ENCODE measurements at regions not wholly inside any gene's neighbourhood (a gene's known extent, or its start where the extent isn't known, plus 50 kb on each side); places are given as distances from the start of the nearest gene placed in this dataset.

DNA sequence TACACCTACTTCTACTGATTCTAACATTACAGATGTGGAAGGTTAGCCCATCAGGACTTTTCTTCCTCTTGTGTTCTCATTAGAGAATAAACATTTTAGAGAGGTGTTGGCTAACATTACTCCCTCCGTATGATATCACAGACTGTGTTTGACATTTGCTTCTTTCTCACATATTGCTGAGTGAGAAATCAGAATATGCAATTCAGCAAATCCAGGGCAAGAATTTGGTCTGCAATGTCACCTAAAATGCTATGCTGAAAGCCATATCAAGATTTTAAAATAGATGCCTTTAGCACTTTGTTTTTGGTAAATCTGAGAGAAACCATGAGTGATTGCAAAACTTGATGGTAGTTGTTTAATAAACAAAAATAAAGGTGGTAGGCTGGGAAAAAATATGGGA, 319.1 kb downstream of the C4orf33 start:
- no peak for DNase-seq (ENCODE audit: low spot score)

DNA sequence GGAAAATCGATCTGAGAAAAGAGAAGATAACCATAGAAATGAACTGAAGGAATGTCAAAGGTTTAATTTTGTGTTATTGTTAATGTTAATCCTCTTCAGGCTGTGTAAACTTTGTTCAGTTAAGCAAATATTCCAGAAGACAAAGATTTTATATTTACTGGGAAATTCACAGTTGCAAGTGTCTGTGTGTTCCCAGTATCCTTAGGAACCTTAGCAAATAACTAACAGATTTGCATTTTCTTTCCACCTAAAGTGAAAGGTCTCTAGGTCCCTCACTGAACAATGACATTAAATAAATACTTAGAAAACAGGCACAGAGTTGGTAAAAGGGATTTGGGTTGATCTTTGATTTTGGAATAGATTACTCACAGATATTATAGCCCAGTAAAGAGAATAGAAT, 324.7 kb downstream of the C4orf33 start:
- no peak for DNase-seq (ENCODE audit: low spot score)

DNA sequence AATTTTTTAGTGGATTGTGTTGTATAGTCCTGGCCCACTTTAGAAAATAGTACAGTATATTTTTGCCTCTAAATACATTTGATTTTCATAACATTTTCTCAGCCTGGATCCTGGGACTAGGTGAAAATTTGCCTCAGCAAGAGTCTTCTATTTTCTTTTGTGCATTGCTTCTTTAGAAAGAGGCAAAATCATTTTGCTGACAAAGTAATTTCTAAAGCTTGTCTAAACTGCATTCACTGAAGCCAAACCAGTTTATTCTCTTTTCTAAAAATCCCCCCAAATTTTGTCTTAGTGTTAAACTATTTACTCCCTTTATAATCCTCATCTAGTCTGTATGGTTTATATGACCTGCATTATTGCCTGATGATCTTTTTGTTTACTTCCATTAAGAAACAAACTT, 326.3 kb downstream of the C4orf33 start:
- DNase-seq (ENCODE audit: low spot score), result no peak

DNA sequence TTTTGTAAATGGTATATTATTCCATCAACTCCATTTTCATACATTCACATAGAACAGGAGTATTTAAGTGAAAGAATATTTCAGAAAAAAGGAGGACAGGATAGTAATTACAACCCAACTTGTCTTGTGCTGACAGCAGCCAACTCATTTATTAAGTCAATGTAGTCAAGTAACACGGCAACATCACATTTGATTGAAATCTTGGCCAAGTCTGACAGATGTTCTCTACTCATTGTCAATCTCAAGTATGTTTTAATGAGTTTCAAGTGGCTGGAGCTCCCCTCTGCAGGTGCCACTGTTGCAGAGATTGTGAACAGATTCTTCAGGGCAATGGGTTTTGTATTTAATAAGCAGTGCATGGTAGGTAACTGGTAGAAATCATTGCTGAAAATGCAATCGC, 332.5 kb downstream of the C4orf33 start:
- DNase-seq (ENCODE audit: low spot score), result no peak

DNA sequence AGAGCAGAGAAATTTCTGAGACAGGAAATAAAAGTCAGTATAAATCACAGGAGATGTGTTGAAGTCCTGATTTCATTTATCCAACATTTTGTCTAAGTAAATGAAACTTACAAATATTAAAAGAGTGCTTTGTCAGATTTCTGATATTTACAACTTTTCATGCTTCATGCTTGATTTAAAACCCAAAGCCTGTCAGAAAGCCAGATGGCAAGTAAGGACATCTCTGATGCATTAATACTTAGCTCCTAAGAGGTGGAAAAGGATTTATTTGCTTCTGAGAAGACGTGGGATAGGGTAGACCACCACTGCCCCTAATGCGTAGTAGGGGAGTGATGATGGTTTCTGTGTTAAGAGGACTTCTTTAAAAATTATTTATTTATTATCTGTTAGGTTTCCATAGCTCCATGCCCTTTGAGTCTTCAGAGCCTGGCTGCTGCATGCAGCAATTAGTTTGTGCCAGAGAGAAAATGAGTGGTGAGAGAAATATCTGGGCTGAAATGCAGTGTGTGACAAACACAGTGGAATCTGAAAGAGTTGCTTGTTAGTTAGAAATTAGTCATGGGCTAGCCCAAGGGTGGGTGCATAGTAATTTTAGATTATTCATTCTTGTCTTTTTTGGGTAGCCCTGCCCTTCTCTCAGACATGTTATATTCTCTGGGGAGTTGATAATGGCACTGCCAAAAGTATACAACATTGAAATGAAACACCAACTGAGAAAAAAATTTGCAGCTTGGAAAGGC, 333.8 kb downstream of the C4orf33 start:
- DNase-seq (ENCODE audit: low spot score), result no peak

- DNase-seq (ENCODE audit: low spot score), result no peak
These were observed 341.4 kb downstream of the C4orf33 start for GRCh38 chr4:129437347-129437746.

- no peak for DNase-seq (ENCODE audit: low spot score)
These were observed 342.6 kb downstream of the C4orf33 start for GRCh38 chr4:129438456-129438981.

DNA sequence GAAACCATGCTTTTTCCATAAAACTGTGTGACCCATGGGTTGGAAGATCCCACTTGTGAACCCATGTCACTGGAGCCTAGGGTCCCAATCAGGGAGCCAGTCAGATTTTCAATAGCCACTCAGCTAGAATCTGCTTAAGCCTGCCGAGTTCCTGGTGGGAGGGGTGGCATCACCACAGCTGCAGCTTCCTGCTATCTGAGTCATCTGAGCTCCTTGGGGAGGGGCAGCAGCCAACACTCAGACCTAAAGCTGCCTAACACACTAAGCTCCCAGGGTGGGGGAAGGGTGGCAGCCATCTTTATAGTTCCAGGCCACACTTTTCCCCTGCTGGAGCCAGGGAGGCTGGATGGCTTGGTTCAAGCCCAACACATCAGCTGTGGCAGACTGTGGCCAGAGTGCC, 350.1 kb downstream of the C4orf33 start:
- DNase-seq (ENCODE audit: low spot score), result no peak

- DNase-seq (ENCODE audit: low spot score), result no peak
These were observed 357.7 kb downstream of the C4orf33 start for GRCh38 chr4:129453524-129454200.

GRCh38 chr4:129455482-129455881, 359.5 kb downstream of the C4orf33 start:
- DNase-seq (ENCODE audit: low spot score), result no peak

- no peak for DNase-seq (ENCODE audit: low spot score)
These were observed 372.7 kb downstream of the C4orf33 start for GRCh38 chr4:129468624-129469023.

DNA sequence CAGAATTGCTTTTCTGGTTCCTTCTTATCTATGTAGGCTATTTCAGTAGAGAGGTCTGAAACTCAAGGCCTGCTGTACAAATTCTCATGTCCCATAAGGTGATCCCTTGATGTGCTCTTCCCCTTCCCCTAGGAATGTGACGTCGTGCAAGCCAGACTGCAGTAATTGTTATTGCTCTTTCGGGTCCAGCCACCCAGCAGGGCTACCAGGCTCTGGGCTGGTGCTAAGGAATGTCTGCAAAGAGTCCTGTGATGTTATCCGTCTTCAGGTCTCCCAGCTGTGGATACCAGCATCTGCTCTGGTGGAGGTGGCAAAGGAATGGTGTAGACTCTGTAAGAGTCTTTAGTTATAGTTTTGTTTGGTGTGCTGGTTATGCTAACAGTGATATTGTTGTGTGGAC, 378.7 kb downstream of the C4orf33 start:
- DNase-seq (ENCODE audit: low spot score), result no peak

DNA sequence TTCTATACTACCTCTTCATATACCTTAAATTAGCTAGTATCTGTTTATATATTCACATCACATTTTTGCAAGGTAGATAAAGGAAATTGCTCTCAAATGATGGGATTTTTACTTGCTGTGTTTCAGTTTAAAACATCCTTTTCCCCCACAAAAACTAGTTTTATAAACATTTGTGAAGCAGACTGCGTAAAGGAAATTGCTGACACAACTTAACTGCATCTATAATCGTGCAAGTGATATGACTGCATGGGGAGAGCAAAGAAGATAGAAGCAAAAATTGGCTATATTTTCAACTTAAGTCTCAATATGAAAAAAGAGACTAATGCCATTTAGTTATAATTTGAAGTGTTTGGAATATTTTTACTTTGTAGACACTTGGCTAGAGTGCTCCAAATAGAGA, 385.2 kb downstream of the C4orf33 start:
- no peak for DNase-seq (ENCODE audit: low spot score)

- no peak for DNase-seq (ENCODE audit: low spot score)
These were observed 392.5 kb downstream of the C4orf33 start for GRCh38 chr4:129488427-129488826.

DNA sequence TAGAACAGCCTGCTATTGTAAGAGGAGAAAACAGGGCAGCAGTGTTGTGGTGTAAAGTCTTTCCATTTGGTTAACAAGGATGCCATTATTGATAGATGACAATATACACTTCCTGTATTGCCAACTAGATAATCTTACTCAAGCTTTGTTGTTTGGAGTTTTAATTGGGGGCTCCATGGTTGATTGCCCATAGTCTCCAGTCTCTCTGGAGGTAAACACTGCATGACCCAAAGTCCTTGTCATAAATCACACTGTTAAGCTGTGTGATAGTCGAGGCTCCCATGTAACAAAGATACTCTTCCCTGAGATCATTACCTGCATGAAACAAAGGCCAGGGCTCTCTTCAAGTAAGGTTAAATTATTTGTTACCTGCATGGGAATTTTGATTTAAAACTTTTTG, 394.6 kb downstream of the C4orf33 start:
- DNase-seq (ENCODE audit: low spot score), result no peak

DNA sequence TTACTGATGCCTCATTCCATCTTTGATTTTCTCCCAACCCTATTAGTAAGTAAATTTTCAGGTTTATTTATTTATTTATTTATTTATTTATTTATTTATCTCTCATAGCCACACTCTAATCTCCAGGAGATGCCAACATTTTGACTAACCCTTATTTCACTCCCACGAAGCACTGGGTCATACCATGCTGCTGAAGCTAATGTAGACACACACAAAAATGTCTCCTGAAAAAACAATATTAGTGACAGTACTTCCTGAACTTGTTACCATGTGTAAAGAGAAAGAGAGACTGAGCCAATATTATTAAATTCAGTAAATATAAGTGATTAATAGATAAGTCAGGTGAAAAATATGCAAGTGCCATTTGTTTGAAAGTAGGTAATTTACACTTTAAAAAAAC, 402.7 kb downstream of the C4orf33 start:
- DNase-seq (ENCODE audit: low spot score), result no peak

DNA sequence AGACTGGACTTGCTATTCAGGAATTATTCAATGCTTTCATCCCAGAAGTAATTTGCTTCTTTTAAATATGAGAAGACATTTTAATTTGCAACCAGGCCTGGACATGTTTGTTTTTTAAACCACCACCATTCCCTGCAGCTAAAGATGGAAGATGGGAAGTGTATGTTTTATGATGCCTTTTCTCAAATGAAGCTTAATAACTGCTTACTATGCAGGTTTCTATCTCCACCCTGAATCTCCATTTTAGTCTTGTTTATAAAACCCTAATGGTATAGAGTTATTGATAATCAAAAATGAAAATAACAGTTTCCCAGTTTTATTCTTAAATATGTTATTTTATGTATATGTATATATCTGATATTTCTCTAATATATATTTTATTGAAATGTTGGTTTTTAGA, 418.9 kb downstream of the C4orf33 start:
- DNase-seq (ENCODE audit: low spot score), result no peak

DNA sequence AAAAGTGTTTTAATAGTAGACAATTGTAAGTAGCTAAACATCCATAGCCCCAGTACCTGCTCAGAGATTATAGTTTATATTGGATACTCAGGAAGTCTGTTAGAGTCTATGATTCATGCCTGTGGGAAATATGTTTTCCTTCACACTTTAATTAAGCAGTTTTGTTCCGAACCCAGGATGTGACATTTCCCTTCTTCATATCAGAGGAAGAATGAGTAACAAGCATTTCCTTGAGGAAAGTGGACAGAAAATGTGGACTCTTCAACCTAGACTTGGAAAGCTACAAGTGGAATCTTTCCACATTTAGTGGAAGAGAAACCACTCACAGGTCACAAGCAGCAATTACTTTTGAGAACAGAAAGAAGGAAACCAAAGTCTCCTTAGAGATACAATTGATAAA, 419.4 kb downstream of the C4orf33 start:
- no peak for DNase-seq (ENCODE audit: low spot score)

DNA sequence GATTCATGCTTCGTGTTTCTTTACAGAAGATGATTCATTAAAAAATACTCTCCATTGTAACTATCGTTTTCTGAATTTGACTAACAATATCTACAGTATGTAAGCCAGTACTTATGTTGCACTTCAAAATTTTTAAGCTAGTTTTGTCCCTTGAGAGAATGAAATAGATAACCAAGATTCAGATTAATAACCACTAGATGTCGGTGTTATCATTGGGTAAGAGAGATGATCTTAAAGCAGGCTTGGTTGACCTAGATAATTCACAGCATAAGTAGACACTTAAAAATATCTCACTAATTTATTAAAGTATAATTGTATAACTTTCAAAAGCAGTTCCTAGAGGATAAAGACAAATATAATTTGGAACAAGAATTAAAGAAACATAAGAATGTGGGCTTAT, 430.9 kb downstream of the C4orf33 start:
- DNase-seq (ENCODE audit: low spot score), result no peak

DNA sequence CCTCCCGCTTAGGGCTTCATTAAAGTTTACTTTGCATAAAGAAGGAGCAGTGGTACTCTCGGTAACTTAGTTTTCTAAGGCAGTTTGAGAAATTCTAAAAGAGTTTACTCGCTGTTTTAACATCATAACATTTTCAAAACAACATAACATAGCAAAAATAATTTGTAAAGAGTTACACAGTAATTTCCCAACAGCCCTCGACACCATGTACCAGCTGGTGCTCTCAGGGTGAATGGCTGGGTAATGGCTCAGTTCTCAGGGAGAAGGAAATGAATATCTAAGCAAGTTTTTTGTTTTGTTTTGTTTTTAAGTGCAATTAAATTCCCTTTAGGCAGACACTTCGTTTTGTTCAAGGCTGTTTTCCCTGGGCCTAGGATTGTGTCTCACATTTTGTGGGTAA, 435.3 kb downstream of the C4orf33 start:
- DNase-seq (ENCODE audit: low spot score), result no peak

DNA sequence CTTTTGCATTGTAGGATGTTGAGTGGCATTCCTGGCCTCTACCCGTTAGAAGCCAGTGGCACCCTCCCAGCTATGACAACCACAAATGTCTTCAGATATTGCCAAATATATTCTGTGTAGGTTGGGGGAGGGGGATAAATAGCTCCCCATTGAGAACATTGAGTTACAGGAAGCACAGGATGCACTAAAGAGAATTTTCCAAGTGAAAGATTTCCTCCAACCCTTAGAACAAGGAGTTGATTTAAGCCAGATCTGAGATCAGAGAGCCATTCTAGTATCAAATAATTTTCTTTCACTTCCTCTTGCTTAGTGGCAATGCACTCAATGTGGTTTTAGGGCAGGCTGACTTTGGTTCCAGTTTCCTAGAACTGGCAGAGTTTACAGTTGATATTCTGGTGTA, 436.6 kb downstream of the C4orf33 start:
- no peak for DNase-seq (ENCODE audit: low spot score)

- DNase-seq (ENCODE audit: low spot score), result no peak
These were observed 447.3 kb downstream of the C4orf33 start for GRCh38 chr4:129543299-129543698.

GRCh38 chr4:129545599-129546278, 449.8 kb downstream of the C4orf33 start:
- no peak for DNase-seq (ENCODE audit: low spot score)

Measured in CD4-positive, alpha-beta T cell treated with Interleukin-2 at 100 ng/mL for 4 hours (primary cell).